GM06990 (cell line): ENCODE measurements at regions not wholly inside any gene's neighbourhood (a gene's known extent, or its start where the extent isn't known, plus 50 kb on each side); places are given as distances from the start of the nearest gene placed in this dataset.

ENCODE experiments used
- DNase-seq: peaks from one replicate; pipeline ENCODE4 v3.0.0-alpha.2; 2011; ENCODE audit not compliant: insufficient read length; ENCODE audit errors: extremely low read depth
- H3K27me3 ChIP-seq: replicated peaks from 2 replicates; pipeline ENCODE4 v1.6.0; 2011; ENCODE audit warnings: low read length; ENCODE audit not compliant: control insufficient read depth, insufficient read depth
- H3K36me3 ChIP-seq: 2 replicates; pipeline ENCODE4 v1.5.1; 2011; ENCODE audit warnings: low read length; ENCODE audit not compliant: control insufficient read depth, insufficient read depth
- H3K4me3 ChIP-seq: replicated peaks from 2 replicates; pipeline ENCODE4 v1.5.1; 2011; ENCODE audit warnings: low read depth, mild to moderate bottlenecking, control low read depth, low read length
- TF ChIP-seq, protein P1 (sequence below): IDR thresholded peaks from 2 replicates; pipeline ENCODE4 v1.5.1; 2011; ENCODE audit warnings: low read length, control low read depth, mild to moderate bottlenecking, inconsistent platforms; ENCODE audit not compliant: insufficient read depth, poor library complexity, severe bottlenecking

DNA sequence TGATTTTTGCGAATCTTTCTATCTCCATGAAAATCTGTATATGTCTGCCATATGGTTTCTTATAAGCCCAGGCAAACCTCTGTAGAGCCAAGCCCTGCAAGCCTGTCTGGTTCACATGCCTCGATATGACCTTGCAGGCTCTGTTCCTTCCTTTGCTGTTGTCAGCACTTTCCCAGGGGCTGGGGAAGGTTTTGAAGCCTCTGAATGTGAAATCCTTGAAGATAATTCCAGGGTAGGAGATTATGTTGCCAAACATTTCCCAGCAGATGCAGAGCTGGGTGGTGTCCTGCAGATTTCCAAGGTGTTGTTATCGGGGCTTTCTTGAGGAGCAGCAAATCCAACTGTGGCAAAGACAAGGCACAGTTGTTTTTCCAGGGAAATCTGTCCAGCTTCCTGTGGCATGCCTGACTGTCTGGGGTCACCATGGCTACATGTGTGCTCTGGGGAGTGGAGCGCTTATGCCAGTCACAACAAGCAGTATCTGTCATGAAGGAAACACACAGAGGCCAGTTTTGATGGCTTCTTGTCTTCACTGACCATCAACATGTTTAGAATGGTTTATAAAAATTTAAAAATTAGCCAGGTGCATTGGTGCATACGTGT is 60.7 kb upstream of the RPS23 start:
- no peaks in the 10 kb centered on the region for H3K36me3 ChIP-seq
- H3K4me3 ChIP-seq: no peak overlapping the region
- H3K27me3 ChIP-seq: no peaks in the 10 kb centered on the region
- DNase-seq: no peak
- TF ChIP-seq, protein P1, sequence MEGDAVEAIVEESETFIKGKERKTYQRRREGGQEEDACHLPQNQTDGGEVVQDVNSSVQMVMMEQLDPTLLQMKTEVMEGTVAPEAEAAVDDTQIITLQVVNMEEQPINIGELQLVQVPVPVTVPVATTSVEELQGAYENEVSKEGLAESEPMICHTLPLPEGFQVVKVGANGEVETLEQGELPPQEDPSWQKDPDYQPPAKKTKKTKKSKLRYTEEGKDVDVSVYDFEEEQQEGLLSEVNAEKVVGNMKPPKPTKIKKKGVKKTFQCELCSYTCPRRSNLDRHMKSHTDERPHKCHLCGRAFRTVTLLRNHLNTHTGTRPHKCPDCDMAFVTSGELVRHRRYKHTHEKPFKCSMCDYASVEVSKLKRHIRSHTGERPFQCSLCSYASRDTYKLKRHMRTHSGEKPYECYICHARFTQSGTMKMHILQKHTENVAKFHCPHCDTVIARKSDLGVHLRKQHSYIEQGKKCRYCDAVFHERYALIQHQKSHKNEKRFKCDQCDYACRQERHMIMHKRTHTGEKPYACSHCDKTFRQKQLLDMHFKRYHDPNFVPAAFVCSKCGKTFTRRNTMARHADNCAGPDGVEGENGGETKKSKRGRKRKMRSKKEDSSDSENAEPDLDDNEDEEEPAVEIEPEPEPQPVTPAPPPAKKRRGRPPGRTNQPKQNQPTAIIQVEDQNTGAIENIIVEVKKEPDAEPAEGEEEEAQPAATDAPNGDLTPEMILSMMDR: no peak

DNA sequence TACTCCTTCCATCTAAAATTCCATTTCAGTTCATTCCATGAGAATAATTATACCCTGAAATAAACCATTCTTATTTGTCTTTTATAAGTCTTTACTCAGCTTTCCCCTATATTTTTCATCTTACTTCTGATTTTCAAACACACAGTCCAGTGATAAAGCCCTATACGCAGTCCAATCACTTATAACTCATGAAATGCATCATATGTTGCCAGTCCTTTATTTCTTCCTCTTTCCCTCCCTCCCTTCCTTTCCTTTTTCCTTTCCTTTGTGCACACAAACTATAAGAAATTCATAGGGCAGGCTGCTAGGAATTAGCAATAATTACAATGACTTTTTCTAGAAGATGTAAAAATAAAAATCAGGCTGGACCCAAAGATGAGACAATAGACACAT is 58.8 kb upstream of the RPS23 start:
- no peak overlapping the region for H3K4me3 ChIP-seq
- no peaks in the 10 kb centered on the region for H3K36me3 ChIP-seq
- TF ChIP-seq, protein P1: no peak
- no peak for DNase-seq
- no peaks in the 10 kb centered on the region for H3K27me3 ChIP-seq

DNA sequence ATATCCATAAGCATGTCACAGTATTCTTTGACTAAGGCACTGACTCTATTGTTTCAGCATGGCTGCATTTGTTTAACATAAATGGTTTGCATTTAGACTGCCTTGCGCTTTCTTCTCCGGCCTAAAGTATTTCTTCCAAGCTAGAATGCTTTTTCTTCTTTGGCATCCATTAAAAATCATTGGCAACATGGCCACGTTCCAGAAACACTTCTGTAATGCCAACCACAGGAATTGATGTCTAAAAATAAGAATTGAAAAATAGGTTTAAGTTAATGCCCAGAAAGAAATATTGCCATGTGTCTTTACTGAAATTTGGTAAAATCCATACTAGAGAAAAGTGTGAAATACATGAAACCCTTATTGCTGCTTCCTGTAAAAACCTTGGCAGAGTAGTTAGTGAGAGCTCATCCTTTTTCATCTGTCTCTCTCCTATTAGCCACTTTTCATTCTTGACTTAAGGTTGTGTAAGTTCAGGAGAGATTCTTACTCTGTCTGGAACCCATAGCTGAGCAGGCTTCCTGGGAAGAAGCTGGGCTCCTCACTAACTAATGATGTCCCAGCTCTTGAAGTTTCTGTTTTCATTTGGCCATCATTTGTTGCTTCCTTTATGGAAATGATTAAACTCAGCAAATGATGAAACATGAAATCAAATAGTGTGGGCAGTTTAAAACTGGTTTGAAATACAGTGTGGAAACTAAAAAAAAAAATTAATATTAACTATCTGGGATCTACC is 58.2 kb upstream of the RPS23 start:
- Histone ChIP-seq H3K36me3 (no peaks in the 10 kb centered on the region), H3K4me3 (no peak overlapping the region), H3K27me3 (no peaks in the 10 kb centered on the region)
- TF ChIP-seq, protein P1: no peak
- no peak for DNase-seq

DNA sequence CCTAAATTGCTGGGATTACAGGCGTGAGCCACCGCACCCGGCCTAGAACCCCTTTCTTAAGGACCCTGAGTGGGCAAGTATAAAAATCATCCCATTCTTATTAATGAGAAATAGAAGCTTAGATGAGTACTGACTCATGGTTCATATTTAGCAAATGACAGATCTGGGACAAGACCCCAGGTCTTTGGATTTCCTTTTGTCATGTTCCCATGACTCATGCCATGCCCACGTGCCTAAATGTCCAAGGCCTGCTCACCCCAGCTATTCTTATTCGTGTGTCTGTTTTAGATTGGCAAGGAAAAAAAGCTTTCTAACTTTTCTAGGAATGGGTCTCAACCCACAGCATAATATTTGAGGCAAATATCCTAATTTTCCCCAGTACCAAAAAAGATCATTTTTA is 57.7 kb upstream of the RPS23 start:
- Histone ChIP-seq H3K27me3 (no peaks in the 10 kb centered on the region), H3K4me3 (no peak overlapping the region), H3K36me3 (no peaks in the 10 kb centered on the region)
- TF ChIP-seq, protein P1: no peak
- DNase-seq: no peak

DNA sequence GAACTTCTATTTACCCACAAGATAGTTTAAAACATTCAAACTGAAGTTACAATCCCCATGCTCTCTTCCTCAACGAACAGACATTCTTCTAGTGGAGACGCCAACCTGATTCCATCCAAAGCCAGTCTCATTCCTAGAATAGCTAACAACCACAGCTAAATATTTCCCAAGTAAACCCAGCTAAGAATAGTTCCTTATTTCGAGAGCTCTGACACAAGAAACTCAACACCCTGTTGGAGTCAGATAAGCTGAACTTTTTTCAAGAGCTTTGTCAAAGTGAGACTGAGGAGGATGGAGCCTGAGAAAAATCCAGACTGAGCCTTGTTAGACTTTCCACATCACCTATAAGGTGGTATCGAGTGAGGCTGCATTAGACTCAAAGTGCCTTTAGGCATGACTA is 56.7 kb upstream of the RPS23 start:
- DNase-seq: no peak
- H3K4me3 ChIP-seq: no peak overlapping the region
- TF ChIP-seq, protein P1: no peak

More for the DNA sequence above, 56.7 kb upstream of the RPS23 start:
- H3K27me3 ChIP-seq: no peaks in the 10 kb centered on the region
- H3K36me3 ChIP-seq: no peaks in the 10 kb centered on the region
